ENCODE measurements at regions not wholly inside any gene's neighbourhood (a gene's known extent, or its start where the extent isn't known, plus 50 kb on each side); places are given as distances from the start of the nearest gene placed in this dataset.

DNA sequence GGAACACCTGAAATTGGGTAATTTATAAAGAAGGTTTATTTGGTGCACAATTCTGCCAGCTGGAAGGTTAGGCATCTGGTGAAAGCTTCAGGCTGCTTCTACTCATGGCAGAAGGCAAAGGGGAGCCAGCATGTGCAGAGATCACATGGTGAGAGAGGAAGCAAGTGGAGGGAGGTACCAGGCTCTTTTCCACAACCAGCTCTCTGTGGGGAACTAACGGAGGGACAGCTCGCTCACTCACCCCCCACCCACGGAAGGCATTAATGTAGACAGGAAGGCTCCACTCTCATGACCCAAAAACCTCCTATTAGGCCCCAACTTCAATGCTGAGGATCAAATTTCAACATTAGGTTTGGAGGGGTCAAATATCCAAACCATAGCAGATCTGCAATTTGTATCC, 75.6 kb upstream of the ARHGAP32 start:
- TF ChIP-seq GATA3 (IDR thresholded peaks at IDR 0.05; ENCODE audit: low read depth, low read length) (no peak), GATA2 (IDR thresholded peaks at IDR 0.05; ENCODE audit: low read depth, low read length) (no peak)

DNA sequence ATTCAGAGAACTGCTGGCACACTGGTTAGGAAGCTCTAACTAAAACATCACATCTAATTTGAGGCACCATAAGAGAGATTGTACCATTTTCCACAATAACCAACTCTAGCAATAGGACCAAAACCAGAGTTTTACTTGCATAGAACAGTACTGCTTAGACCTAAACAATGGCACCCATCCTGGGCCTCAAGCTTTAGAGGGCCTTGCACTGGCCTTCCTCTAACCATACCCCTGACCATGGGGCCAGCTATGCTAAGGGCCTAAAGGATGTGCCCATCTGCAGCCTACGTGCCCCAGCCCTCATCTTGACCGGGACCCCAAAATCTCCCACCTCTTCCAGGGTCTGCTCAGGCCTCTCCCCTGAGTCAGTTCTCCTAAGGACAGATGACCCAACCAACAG, 74.4 kb upstream of the ARHGAP32 start:
- TF ChIP-seq GATA2 (IDR thresholded peaks at IDR 0.05; ENCODE audit: low read depth, low read length) (no peak), GATA3 (IDR thresholded peaks at IDR 0.05; ENCODE audit: low read depth, low read length) (no peak)

DNA sequence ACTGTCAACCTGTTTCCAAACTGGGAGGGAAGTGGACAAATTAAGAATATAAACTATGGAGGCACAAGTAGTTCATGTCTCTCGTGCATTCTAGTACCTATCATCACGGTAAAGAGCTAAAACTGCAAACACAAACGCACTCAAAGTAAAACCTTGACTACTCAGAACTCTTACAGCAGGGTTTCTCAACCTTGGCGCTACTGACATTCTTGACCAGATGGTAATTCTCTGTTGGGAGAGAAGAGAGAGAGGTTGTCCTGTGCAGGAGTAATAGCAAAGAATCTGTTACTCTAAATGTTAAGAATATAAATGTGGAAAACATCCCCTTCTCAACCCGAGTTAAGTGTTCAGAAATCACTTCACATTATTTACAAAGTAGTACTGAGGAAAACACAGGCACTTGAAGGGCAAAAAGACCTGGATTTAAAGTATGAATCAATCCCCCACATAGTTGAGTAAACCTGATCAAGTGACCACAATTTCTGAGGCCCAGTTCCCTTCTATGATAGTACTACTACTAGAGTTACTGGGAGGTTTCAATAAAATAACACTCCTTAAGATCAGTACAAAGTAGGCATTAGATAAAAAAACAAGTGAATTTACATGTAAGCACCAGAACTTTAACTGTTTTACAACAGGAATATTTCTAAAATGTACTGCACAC, 73.1 kb upstream of the ARHGAP32 start:
- TF ChIP-seq GATA2 (IDR thresholded peaks at IDR 0.05; ENCODE audit: low read depth, low read length), result no peak

DNA sequence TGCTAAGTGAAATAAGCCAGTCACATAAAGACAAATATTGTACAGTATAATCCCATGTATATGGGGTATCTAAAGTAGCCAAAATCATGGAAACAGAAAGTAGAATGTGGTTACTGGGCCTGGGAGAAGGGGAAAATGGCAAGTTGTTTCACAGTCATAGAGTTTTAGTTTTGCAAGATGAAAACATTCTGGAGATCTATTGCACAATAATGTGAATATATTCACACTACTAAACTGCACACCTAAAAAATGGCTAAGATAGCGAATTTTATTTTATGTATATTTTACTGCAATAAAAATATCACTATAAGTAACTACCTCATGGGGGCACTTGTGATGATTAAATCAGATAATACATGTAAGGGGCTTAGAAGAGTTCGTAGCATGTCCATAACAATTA, 72.0 kb upstream of the ARHGAP32 start:
- TF ChIP-seq GATA2 (IDR thresholded peaks at IDR 0.05; ENCODE audit: low read depth, low read length), result no peak
- no peak for TF ChIP-seq GATA3 (IDR thresholded peaks at IDR 0.05; ENCODE audit: low read depth, low read length)

DNA sequence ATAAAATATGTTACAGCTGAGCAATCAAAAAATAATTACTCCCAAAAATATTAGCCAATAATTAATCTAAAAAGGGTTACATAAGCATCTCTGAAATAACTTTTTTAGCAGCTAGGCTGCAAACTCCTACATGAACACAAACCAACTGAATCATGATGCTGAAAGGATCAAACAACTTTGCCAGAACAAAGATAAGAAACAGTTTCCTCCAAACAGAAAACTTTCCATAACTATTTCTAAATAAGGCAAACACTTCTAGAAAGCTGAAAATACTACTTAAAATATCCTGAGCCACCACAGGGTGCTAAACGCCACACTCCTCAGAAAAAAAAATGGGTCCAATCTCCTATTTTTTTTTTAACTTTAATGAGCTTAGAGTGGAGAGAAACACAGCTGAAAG, 68.6 kb upstream of the ARHGAP32 start:
- TF ChIP-seq GATA3 (IDR thresholded peaks at IDR 0.05; ENCODE audit: low read depth, low read length) (no peak), GATA2 (IDR thresholded peaks at IDR 0.05; ENCODE audit: low read depth, low read length) (no peak)

DNA sequence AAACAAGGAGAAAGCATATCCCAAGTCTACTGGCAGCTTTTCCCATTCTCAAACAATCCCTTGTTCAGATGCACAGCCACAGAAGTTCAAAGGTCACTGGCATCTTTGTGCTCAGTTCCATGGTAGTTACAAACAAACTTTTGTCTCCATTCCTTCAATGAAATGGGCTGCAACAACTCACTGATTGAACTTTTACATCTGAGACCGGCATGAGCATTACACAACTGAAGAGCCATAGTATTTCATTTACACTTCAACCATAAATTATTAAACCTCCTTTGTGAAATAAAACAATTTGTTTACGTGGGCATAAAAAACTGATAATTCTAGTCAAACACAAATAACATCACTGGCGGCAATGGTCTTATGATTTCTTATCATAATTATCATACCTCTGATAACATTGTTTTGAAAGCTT, 67.8 kb upstream of the ARHGAP32 start:
- no peak for TF ChIP-seq GATA2 (IDR thresholded peaks at IDR 0.05; ENCODE audit: low read depth, low read length)
- TF ChIP-seq GATA3 (IDR thresholded peaks at IDR 0.05; ENCODE audit: low read depth, low read length), result no peak

DNA sequence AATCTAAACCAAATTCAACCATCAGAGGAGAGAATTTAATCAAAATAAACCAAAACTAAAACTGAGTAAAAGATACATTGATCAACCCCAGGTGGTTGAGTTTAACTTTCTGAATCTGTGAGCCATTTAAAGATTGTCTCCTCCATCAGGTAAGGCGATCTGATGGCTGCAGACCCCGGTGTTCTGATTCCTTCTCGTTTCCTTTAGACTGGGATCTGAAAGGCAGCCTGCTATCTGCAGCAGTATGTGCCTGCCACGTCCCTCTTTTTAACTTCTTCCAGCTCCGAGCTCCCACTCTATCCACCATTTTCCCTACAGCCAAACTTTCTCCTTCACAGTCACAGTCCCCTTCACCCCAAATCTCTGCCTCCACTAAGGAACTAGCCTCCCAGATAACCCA, 66.1 kb upstream of the ARHGAP32 start:
- no peak for TF ChIP-seq GATA2 (IDR thresholded peaks at IDR 0.05; ENCODE audit: low read depth, low read length)
- TF ChIP-seq GATA3 (IDR thresholded peaks at IDR 0.05; ENCODE audit: low read depth, low read length), result no peak

DNA sequence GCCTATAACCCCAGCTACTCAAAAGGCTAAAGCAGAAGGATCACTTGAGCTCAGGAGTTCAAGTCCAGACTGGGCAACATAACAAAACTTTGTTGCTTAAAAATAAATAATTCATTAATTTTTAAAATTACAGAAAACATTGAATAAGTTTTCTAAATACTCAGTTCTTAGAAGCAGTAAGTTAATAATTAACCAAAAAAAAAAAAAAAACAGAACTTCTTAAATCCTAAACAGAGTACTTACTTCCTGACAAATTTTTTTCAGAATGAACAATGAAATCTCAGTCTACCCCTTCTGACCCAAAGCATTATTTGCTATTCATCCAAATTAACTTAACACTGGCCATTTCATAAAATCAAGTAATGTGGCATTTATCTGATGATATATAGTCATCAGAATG, 65.4 kb upstream of the ARHGAP32 start:
- no peak for TF ChIP-seq GATA2 (IDR thresholded peaks at IDR 0.05; ENCODE audit: low read depth, low read length)
- no peak for TF ChIP-seq GATA3 (IDR thresholded peaks at IDR 0.05; ENCODE audit: low read depth, low read length)

DNA sequence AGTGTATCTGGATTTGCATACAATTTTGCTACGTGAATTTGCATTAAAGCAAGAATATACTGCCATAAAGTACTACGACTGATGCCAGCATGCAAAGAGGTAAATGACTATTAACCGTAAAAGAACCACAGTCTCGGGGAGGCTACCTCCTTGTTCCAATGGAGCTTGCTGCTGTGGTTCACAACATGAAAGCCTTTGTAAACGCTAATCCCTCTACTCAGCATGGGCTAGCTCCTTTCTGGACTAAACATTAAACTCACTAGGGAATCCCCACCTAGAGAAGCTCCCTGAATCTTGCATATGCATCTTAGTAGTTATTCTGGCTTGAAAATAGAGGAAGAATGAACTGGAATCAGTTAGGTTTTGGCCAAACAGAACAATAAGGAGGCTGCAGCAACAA, 60.5 kb upstream of the ARHGAP32 start:
- TF ChIP-seq GATA2 (IDR thresholded peaks at IDR 0.05; ENCODE audit: low read depth, low read length) (no peak), GATA3 (IDR thresholded peaks at IDR 0.05; ENCODE audit: low read depth, low read length) (no peak)

DNA sequence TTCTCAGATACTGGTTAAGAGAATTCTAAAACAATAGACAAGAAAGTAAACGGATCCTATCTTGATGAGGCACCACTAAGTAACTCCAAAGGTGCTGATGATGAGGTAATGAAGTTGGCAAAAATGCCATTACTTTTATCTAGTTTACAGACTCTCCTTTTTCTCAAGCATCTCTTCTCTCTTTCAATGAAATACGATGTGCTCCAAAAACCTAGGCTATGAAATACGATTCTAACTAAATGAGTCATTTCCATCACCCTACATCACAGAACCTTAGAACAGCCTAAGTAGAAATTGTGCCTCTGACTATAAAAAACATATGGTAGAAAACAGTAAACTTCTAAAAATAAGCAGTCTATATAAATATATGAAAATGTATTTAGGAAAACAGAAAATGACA, 58.9 kb upstream of the ARHGAP32 start:
- TF ChIP-seq GATA3 (IDR thresholded peaks at IDR 0.05; ENCODE audit: low read depth, low read length) (no peak), GATA2 (IDR thresholded peaks at IDR 0.05; ENCODE audit: low read depth, low read length) (no peak)

DNA sequence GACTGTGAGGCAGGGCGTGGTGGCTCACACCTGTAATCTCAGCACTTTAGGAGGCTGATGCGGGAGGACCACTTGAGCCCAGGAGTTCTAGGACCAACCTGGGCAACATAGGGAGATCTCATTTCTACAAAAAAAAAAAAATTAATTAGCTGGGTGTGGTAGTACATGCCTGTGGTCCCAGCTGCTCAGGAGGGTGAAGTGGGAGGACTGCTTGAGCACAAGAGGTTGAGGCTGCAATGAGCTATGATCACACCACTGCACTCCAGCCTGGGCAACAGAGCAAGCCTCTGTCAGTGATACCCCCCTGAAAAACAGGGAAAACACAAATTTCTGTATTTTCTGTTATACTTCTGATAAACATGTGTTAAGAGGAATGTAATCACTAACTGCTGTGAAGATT, 57.8 kb upstream of the ARHGAP32 start:
- TF ChIP-seq GATA3 (IDR thresholded peaks at IDR 0.05; ENCODE audit: low read depth, low read length), result no peak
- TF ChIP-seq GATA2 (IDR thresholded peaks at IDR 0.05; ENCODE audit: low read depth, low read length), result no peak

DNA sequence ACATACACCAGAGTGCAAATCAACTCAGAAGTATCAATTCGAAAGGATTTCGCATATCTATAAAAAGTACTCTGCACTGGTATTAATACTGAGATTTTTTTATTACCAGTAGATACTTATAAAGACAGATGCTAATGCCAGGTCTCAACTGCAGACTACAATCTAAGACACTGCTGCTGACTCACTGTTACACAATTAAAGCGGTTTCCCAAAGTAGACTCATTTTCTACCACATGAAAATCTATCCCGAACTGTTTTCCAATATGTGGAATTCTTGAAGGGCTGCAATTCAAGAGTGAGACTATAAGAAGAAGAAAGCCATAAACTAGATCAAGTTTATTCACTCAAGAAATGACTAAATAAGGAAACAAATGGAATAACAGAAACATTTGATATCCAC, 57.2 kb upstream of the ARHGAP32 start:
- TF ChIP-seq GATA3 (IDR thresholded peaks at IDR 0.05; ENCODE audit: low read depth, low read length), result no peak
- TF ChIP-seq GATA2 (IDR thresholded peaks at IDR 0.05; ENCODE audit: low read depth, low read length), result no peak

DNA sequence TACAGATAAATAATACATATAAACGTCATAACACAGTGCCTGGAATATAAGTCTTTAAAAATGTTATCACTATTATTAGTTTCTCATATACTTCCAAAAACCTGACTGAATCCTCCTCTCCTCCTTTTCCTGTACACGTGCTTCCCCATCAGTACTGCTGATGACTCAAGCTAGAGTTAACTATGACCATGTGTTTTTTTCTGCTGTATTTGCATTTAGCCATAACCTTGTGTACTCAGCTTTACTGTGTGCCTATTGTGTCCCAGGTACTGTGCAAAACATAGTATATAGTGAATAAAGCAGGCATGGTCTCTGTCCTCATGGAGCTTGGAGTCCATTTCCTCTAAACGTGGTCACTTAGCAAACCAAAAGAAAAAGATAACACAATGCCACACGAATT, 56.5 kb upstream of the ARHGAP32 start:
- TF ChIP-seq GATA2 (IDR thresholded peaks at IDR 0.05; ENCODE audit: low read depth, low read length) (no peak), GATA3 (IDR thresholded peaks at IDR 0.05; ENCODE audit: low read depth, low read length) (no peak)

DNA sequence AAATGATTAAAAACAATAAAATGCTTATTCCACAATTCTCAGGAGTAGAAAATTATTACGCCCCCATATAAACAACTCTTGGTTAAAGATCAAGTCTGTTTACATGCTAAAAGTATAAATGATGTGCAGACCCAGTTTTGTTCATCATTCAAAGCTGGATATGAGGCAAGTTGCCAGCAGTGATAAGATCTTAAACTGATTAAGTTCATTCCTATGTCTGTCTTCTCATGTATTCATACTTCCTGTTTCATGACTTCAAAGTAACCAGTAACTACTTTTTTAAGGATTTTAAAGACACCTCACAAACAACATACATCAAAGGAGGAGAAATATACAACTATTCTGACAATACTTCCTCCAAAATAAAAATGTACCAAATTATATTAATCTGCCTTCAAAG, 55.0 kb upstream of the ARHGAP32 start:
- TF ChIP-seq GATA3 (IDR thresholded peaks at IDR 0.05; ENCODE audit: low read depth, low read length) (peak; percentile 17; the same call in 1 of the 2 replicates), GATA2 (IDR thresholded peaks at IDR 0.05; ENCODE audit: low read depth, low read length) (no peak)

DNA sequence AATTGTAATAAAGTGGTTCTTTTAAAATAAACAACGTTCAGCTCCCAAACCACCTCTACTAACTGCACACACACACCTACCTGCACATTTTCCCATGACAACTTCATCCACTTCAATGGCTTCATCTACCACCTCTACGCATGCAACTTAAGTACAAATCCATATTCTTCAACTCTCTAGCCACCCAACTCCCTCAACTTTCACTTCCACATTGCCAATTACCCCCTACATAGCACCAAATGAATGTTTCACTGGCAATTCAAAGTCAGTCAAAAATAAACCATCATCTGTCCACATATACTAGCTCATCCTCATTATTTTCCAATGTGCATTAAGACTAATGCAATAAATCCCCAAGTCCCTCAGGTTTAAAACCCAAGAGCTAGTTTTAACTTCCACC, 50.7 kb upstream of the ARHGAP32 start:
- no peak for TF ChIP-seq GATA2 (IDR thresholded peaks at IDR 0.05; ENCODE audit: low read depth, low read length)
- no peak for TF ChIP-seq GATA3 (IDR thresholded peaks at IDR 0.05; ENCODE audit: low read depth, low read length)

All from SH-SY5Y (cell line).